SK-N-SH treated with all-trans-retinoic acid at 6 μM for 48 hours (cell line): ENCODE measurements at regions not wholly inside any gene's neighbourhood (a gene's known extent, or its start where the extent isn't known, plus 50 kb on each side); places are given as distances from the start of the nearest gene placed in this dataset.

Experiments
- ESRRG ChIP-seq: fragments of 250-450 bp; sonication (Bioruptor Pico); IDR thresholded peaks from 2 replicates; pipeline ENCODE4 v1.6.1; 2021; ENCODE audit warnings: mild to moderate bottlenecking
- GLIS3 ChIP-seq: fragments of 250-450 bp; sonication (Bioruptor Pico); IDR thresholded peaks from 2 replicates; pipeline ENCODE4 v1.5.0; 2020; ENCODE audit warnings: mild to moderate bottlenecking, moderate library complexity
- TF ChIP-seq, protein P1 (sequence below): fragments of 250-450 bp; sonication (Bioruptor Pico); IDR thresholded peaks from 2 replicates; pipeline ENCODE4 v1.8.0; 2021; ENCODE audit warnings: low read depth, mild to moderate bottlenecking, moderate library complexity, borderline replicate concordance

DNA sequence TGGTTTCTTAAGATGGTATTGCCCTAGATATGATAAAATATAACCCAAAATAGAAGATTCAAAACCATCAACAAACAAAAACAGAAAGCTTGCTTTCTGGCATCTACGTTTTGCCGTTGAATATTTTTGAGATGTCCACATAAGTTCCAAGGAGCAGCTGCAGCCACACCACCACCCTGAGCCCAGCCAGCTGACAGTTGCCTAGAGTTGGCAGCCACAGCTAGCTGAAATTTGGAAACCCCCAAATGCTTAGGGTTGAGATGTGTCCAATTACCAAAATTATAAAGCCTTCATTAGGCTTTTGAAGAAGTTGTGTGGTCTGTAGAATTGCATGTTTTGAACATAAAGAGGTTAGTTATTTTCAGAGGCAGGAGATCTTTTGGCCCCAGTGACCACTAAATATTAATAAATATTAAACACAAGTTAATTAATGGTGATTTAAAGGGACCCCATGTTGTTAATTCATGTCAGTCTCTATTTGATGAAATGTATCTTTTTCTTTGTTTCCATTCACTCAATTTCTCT, 118.1 kb upstream of the DTNA start:
- TF ChIP-seq, protein P1, sequence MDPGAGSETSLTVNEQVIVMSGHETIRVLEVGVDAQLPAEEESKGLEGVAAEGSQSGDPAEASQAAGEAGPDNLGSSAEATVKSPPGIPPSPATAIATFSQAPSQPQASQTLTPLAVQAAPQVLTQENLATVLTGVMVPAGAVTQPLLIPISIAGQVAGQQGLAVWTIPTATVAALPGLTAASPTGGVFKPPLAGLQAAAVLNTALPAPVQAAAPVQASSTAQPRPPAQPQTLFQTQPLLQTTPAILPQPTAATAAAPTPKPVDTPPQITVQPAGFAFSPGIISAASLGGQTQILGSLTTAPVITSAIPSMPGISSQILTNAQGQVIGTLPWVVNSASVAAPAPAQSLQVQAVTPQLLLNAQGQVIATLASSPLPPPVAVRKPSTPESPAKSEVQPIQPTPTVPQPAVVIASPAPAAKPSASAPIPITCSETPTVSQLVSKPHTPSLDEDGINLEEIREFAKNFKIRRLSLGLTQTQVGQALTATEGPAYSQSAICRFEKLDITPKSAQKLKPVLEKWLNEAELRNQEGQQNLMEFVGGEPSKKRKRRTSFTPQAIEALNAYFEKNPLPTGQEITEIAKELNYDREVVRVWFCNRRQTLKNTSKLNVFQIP (CRISPR knock-in tag): no peak
- TF ChIP-seq ESRRG (CRISPR knock-in tag): no peak
- no peak for TF ChIP-seq GLIS3
